Superior temporal gyrus (tissue), 1 donor: ENCODE measurements at regions not wholly inside any gene's neighbourhood (a gene's known extent, or its start where the extent isn't known, plus 50 kb on each side); places are given as distances from the start of the nearest gene placed in this dataset.

Source experiments
- DNase-seq: peaks from one replicate; pipeline ENCODE4 v3.0.0-alpha.2; 2016; ENCODE audit errors: extremely low spot score

GRCh38 chr1:224565611-224566406 lies 50.3 kb upstream of the CNIH3 start:
- no peak for DNase-seq
